Endothelial cell of hepatic sinusoid (primary cell): ENCODE measurements at regions not wholly inside any gene's neighbourhood (a gene's known extent, or its start where the extent isn't known, plus 50 kb on each side); places are given as distances from the start of the nearest gene placed in this dataset.
"Not testable (repeated sequence)": the region's sequence is repeated elsewhere in the genome, so short reads cannot be mapped to it uniquely, and the experiment has no call there.

Source experiments
- in situ Hi-C: cut with HindIII; loops from 2 replicates; pipeline ENCODE4 v1.10.0; 2017; ENCODE audit warnings: low sequenced_read_pairs

DNA sequence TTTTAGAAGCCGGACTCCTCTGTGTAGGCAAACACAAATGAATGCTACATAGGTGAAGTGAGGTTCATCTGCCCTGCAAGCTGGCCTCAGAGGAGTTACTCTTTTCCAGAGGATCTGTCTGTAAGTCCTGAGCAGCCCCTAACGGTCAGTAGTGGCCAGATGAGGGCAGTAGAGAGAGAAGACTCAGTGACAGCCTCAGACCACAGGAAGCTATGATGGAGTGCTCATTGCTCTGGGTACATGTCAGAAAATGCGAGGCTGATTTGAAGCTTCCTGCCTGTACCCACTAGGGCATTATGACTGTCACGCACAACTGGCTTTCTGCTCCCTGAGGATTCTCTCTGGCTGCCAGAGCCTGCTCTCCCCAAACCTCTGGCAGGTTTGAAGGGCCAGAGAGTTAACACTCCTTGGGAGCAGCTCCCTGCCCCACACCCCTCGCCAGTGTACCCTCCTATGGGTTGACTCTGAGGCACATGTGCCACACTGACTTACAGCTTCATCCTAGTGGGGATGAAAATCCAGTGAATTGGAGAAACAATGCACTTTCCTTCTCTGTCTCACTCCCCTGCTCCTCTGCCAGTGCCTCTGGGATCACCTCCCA lies 141.5 kb downstream of the GABRG2 start:
- in situ Hi-C loops, result no loop called here

DNA sequence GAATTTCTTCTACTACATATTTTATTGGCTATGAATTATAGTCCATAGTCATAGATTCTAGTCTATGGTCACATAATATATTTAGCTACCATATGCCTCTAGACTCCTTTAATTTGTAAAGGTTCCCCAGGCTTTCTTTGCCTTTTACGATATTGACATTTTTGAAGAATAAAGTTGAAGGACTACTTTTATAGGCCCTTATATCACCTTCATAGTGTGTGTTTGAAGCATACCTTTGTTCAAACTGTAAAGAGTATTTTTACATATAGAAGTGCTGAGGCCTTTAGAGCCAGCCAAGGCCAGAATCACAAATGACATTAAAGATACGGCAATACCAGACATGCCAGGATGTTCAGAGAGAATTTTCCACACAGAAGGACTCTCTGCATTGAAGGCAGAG lies 147.0 kb downstream of the GABRG2 start:
- in situ Hi-C loops, result no loop called here

DNA sequence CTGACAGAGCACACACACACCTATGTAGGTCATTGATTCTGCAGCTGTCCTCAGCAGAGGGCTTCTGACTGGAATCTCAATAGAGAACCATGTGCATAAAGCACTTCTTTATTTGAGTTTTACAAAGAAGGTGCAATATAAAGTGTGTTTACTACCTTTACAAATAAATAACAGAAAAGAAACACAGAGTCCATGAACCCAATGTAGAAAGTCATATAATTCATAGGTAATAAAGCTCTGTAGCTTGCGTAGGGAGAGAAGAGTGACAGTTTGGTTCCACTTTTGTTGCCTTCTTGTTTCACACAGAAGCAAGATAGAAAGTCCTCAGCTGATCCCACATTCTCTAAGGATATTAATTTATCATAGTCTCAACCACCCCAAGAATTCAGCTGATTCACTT lies 149.5 kb downstream of the GABRG2 start:
- in situ Hi-C loops, result no loop called here

DNA sequence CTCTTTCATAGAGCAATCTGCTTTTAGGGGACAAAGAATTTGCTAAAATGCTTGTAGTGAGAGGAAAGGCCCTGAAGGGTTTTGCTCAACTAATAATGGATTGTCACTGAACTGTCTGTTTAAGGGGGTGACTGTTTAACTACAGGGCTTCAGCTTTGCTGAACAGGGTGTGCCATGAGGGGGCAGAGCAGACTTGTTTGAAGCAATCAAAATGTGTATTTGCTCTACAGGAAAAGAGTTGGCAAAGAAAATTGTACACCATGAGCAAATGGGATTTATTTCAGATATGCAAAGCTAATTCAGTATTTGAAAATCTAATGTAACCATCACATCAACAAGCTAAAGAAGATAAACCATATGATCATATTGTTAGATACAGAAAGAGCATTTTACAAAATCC lies 154.3 kb downstream of the GABRG2 start:
- in situ Hi-C loops, result no loop called here

DNA sequence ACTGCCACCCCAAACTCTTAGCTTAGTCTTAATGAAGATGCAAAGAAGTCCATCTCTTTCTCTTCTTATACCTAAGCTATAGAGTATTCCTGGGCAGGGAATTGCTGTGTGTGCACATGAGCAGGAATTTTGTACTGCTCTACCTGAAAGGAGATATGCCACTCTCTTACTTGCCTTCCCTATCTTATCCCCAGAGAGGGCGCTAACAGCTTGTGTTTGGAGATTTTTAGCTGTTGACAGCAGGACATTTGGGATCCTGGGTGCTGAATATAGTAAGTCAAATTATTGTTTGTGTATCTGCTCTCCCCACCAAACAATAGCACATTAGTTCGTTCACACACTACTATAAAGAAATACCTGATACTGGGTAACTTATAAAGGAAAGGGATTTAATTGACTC lies 159.5 kb downstream of the GABRG2 start:
- in situ Hi-C loops, result no loop called here

DNA sequence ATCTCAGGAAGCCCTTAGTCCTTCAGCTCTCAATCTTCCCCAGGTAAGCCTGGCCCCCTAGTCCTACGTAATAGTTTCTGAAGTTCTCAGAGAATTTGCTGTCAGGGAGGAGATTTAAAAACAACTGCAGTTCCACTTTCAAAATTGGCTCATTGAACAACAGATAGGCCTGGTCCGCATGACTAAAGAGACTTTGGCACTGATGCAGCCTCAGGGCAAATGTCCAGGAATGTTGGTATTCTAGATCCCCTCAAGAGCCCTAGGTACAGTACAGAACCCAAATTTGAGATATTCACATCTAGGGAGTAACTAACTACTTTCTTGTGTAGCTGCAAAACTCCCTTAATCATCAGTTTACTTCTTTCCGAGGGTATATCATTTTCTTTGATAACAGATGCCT lies 162.8 kb downstream of the GABRG2 start:
- in situ Hi-C loops, result no loop called here

DNA sequence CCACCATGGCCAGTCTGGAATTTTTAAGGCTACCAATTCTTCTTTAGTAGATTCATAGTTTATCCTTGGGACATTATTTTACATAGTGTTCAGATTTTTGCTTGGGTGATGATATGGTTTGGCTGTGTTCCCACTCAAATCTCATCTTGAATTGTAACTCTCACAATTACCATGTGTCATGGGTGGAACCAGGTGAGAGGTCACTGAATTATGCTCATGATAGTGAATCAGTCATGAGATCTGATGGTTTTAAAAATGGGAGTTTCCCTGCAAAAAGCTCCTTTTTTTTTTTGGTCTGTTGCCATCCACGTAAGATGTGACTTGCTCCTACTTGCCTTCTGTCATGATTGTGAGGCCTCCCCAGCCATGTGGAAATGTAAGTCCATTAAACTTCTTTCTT lies 163.9 kb downstream of the GABRG2 start:
- in situ Hi-C loops, result no loop called here

DNA sequence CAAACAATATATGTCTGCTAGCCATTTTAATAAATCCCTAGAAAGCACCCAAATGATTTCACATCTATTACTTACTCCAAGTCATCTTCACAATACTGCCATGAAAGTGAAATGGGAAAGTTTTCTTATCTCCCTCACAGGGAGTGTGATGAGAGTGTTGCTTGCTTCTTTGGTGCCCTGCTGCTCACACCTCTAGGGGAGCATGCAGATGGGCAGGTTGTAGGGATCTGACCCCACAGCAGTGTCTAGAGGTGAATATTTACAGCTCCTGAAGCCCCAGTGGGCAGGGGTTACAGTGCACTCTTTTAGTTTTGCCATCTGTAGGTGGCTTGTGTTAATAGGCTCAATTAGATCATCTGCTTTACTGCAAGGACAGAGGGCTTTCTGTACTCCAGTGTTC lies 173.2 kb downstream of the GABRG2 start:
- in situ Hi-C loops, result no loop called here

DNA sequence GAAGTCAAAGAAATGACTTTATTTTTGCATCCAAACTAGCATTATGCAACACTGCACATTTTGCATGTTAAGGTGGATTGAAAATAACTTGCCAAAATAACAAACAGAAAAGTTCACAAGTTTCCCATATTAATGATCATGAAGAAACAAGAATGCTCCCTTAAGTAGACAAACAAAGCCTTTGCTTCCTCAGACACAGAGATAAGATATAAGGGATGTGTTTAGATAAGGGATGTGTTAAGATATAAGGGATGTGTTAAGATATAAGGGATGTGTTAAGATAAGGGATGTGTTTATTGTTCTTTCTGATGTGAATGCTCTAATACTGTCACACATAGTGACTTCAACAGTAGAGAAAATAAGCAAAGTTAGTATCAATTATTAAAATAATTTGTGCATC lies 174.8 kb downstream of the GABRG2 start:
- in situ Hi-C loops, result no loop called here

DNA sequence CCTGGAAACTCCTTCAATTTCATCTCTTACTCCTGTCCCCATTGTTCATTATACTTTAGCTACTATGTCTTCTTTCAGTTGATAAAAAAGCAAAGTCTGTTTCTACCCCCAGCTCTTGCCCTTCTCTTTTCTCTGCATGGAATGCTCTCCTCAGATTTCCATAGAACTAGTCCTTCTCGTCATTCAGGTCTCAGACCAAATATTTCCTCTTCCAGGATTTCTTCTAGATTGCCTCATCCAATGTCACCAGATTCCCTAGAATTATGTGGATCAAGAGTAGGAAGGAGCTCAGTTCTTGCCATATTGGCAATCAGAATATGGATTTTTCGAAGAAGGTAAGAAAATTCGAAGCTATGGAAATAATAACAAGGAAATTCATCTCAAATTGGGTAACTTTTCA lies 176.1 kb downstream of the GABRG2 start:
- in situ Hi-C loops, result no loop called here

DNA sequence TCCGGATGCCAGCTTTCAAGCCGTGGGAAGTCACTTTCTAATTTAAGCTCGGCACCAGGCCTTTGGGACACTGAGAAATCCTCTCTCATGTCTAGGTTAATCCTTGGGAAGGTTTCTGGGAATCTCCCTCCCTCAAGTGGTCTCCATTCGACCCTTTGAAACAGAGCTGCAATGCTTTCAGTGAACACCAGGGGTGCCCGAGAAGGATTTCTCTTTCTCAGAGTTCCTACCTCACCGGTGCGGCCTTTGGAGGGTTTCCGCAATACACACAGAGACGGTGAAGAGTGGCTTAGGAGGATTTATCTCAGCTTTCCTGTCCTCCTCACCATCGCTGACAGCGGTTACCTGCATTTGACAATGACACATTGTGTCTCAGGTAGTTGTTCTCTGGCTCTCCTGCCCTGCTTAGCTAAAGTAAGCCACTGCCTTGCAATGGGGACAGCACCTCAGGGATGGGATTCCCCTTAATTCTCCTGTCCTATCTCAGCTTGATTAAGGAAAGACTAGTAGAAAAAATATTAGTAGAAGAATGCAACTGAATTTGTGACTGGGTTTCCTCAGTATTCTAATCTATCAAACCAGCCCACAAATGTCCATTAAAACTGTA lies 180.6 kb downstream of the GABRG2 start:
- in situ Hi-C loops, result no loop called here

DNA sequence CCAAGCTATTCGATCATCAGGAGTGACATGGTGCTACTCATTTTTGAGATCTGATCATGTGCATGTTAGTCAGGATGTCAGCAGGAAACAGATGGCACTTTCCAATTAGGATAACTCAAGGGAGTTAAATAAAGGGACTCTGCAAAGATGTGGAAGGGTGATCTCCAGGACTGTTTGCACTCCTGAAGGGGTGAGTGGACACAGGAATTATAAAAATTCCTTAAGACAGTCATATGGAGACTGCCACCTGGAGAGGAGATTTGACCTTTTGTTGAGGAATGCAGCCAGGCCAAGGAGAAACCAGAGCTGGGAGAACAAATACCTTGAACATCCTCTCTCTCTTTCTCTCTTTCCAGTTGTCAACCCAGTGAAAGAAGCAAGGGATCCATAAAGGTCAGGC lies 189.1 kb downstream of the GABRG2 start:
- in situ Hi-C loops, result no loop called here

DNA sequence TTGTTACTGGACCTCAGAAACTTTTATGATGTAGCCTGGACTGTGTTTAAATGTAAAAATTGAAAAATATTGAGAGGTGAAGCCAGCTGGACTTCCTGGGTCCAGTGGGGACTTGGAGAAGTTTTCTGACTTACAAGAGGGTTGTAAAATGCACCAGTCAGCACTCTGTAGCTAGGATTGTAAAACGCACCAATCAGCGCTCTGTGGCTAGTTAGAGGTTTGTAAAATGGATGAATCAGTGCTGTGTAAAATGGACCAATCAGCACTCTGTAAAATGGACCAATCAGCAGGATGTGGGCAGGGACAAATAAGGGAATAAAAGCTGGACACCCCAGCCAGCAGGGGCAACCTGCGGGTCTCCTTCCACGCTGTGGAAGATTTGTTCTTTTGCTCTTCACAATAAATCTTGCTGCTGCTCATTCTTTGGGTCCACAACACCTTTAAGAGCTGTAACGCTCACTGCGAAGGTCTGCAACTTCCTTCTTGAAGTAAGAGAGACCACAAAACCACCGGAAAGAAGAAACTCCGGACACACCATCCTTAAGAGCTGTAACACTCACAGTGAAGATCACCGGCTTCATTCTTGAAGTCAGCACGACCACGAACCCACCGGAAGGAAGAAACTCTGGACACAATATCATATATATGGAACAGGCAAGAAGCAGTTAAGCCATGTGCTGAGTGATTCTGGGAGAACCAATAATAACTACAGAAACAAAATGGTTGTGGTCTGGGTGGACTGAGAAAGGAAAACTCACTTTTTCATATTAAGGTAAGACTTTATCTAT lies 201.3 kb downstream of the GABRG2 start:
- in situ Hi-C loops, result no loop called here

DNA sequence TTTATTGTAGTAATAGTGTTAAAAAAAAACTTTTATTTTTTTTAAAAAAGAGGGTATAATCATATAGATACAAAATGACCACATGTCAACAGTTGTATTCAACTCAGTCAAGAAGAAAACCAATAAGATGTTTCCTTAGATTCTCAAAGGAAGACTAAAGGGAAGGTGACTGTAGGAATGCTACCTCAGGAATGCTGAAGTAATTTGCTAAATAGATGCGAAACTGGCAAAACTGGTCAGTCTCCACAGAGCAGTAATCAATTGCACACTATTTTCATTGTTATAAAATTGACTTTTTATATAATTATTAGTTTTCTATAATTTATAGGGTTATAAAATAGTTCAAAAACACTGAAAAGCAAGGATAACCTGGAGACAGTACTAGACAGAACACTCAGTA lies 204.8 kb downstream of the GABRG2 start:
- in situ Hi-C loops, result no loop called here

DNA sequence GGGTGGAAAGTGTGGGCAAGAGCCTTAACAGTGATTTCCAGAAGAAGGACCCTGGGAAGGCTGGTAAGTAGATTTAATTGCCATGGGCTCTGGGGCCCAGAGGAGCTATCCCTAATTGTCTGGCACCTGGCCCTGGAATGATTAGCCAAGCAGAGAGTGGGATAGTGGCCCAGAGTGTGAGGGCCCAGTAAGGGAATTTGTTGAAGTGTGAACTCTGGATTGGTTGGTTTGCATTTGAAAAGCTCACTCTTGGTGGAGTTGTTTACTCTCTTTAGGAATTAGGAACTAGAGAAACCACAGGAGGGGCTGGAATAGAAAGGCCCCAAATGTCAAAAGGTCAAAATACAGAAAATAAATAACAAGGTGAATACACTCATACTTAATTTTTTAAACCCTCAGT lies 207.1 kb downstream of the GABRG2 start:
- in situ Hi-C loops, result no loop called here

DNA sequence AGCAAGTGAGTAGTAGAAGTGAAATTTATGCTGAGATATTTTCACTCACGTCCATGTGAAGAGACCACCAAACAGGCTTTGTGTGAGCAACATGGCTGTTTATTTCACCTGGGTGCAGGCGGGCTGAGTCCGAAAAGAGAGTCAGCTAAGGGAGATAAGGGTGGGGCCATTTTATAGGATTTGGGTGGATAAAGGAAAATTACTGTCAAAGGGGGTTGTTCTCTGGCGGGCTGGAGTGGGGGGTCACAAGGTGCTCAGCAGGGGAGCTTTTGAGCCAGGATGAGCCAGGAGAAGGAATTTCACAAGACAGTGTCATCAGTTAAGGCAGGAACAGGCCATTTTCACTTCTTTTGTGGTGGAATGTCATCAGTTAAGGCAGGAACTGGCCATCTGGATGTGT lies 207.8 kb downstream of the GABRG2 start:
- in situ Hi-C loops, result not testable (repeated sequence)

DNA sequence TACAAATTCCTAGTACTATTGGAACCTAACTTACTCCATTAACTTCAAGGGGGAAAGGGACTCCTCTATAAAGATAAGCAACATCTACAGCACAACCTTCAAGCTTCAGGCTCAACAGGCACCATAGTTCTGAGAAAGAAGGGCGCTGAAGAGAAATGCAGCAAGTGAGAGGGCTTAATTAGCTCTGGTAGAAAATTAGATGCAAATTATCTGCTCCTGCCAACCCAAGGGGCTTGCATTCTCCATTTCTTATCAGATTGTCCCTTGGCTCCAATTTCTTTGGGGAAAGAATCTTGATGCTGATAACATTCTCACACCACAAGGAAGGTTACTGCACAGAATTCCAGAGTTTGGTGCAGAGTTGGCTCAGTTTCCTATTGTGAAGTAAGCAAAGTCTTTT lies 214.6 kb downstream of the GABRG2 start:
- in situ Hi-C loops, result no loop called here

DNA sequence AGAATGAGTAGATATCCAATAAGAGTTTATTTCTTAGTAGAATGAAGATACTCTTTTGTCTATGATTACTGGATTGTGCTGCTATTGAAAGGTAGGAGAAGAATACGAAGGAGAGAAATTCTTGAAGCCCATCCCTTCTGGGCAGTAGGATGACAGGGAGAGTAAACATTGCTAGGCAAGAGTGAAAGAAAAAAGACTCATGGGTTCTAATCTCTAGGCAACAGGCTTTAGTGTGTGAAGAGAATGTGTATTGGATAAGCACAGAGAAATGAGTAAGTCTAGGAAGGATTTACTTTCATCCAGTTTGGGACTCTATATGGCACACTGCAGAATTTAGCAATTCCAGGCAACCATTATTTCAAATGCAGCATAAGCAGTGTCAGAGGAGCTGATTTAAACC lies 216.0 kb downstream of the GABRG2 start:
- in situ Hi-C loops, result no loop called here

DNA sequence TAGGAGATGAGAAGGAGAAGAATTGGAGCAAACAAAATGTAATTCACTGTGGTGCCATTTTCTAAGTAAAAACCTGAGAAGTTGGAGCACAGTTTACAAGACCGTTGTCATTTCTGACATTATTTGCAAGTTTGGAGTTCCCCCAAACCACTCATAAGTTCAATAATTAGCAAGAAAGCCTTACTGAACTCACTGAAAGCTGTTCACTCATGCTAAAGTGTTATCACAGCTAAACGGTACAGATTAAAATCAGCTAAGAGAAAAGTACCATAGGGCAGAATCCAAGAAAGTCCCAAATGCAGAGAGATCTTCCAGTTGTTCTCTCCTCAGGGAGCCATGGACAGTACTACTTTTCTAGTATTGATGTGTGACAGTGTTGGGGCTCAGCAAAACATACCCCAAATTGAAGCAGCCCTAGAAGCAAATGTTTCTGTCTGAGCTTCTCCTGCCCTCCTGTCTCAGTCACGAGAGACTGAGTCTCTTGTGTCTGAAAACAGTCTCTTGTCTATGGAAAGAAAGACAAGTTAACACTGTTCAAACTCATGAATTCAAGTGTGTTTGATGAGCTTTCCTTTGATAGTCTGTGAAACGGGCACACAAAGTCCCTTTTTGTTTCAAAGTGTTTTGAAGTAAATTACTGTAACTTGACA lies 221.2 kb downstream of the GABRG2 start:
- in situ Hi-C loops, result no loop called here

DNA sequence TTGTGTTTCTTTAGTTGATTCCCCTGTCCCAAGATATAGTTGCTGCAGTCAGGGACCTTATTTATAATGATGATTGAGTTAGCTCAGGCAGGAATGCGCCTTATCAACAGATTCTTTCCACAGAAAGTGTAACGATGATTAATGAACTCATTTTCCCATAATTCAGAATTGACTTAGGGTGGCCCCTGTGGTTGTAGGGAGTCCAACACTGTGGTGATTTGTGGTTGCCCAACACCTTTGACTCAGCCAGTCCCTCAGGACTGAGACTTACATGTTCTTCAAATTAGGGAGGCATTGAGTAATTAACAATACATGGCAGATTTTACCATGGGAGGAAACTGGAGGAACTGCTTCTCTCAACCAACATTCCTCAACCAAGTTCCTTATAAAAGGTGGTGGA lies 221.9 kb downstream of the GABRG2 start:
- in situ Hi-C loops, result no loop called here

DNA sequence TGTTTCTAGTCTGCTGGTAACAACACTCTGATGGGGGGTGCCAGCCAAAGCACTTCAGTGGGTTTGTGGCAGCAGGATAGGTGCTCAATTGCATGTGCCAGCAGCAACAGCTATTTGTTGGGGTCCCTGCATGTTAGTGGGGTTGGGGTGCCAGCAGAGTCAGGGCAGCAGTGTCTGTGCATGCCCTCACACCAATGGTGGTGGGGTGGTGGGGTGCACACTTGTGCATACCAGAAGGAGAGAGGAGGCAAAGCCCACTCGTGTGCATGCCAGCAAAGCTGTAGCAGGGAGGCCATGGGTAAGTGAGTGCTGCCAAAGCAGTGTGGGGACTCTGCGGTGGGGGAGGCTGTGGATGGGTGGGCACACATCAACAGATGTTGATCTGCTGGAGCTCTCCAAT lies 232.2 kb downstream of the GABRG2 start:
- in situ Hi-C loops, result no loop called here

DNA sequence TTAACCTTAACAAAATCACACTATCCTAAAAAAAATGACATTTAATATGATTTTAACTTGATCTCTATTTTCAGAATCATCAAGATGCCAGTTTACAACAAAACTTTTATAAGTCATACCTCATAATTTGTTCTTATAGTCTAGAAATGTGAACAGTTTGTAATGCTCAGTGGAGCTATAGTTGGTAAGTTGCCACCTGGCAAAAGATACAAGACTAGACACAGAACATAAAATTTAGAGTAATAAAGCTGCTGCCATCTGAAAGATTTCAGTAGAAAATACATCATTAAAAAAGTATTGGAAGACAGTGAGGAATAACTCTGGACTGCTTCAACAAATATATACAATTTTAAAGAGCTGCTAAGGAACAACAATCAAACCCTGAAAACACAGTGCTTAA lies 233.8 kb downstream of the GABRG2 start:
- in situ Hi-C loops, result no loop called here
